Naive thymus-derived CD4-positive, alpha-beta T cell (primary cell): ENCODE measurements at regions not wholly inside any gene's neighbourhood (a gene's known extent, or its start where the extent isn't known, plus 50 kb on each side); places are given as distances from the start of the nearest gene placed in this dataset.

Experiments
- ATAC-seq: fragments of 150-1000 bp; cut with Tn5 transposase; 2 replicates; pipeline ENCODE4 v1.10.0; 2021; ENCODE audit warnings: mild to moderate bottlenecking, moderate library complexity
- CTCF ChIA-PET: fragments of 350-600 bp; sonication (Branson Sonifier 250); formaldehyde crosslinking; loops from one replicate; lab custom pipeline; 2021; ENCODE audit warnings: antibody characterized with exemption; lab: Charles Lee
- POLR2A ChIA-PET: fragments of 350-600 bp; sonication (Branson Sonifier 250); formaldehyde crosslinking; loops from one replicate; lab custom pipeline; 2021; ENCODE audit warnings: antibody characterized with exemption, inconsistent platforms; lab: Charles Lee
- DNase-seq, 9 donors: peaks; one replicate each; pipeline versions ENCODE4 v3.0.0 to v3.0.0-alpha.2; 2020 to 2022; ENCODE audit warnings: mixed read lengths in 1 of 9
- H3K27ac ChIP-seq: one replicate; pipeline ENCODE4 v1.7.0; 2013; ENCODE audit warnings: mild to moderate bottlenecking, low read depth, low read length, moderate library complexity
- H3K27me3 ChIP-seq, 2 donors: one replicate each; pipeline ENCODE4 v1.7.0; 2013; ENCODE audit warnings: low read length in 2 of 2, mild to moderate bottlenecking in 2 of 2, moderate library complexity in 2 of 2; ENCODE audit not compliant: control insufficient read depth in 2 of 2, insufficient read depth in 2 of 2
- H3K36me3 ChIP-seq, 3 experiments: 1 replicate in 2 of 3; 2 replicates in 1 of 3; pipeline ENCODE4 v1.7.0; 2013; ENCODE audit warnings: low read length in 3 of 3, mild to moderate bottlenecking in 3 of 3, moderate library complexity in 1 of 3; ENCODE audit not compliant: insufficient read depth in 3 of 3, control insufficient read depth in 2 of 3
- H3K4me1 ChIP-seq, 2 donors: one replicate each; pipeline ENCODE4 v1.7.0; 2013; ENCODE audit warnings: low read length in 2 of 2, mild to moderate bottlenecking in 2 of 2, moderate library complexity in 1 of 2; ENCODE audit not compliant: control insufficient read depth in 2 of 2, insufficient read depth in 2 of 2
- H3K4me3 ChIP-seq: 2 replicates; pipeline ENCODE4 v1.7.0; 2013; ENCODE audit warnings: mild to moderate bottlenecking, low read length
- H3K9me3 ChIP-seq, 3 experiments: 1 replicate in 2 of 3; 2 replicates in 1 of 3; pipeline ENCODE4 v1.7.0; 2013; ENCODE audit warnings: low read length in 3 of 3; ENCODE audit not compliant: control insufficient read depth in 2 of 3
- H3K27ac Mint-ChIP-seq, 9 donors: one replicate each; pipeline ENCODE4 v1.8.0; 2020 to 2022; ENCODE audit warnings: mixed read lengths in 9 of 9, mild to moderate bottlenecking in 8 of 9, moderate library complexity in 5 of 9, inconsistent platforms in 2 of 9
- H3K27me3 Mint-ChIP-seq, 5 donors: one replicate each; pipeline ENCODE4 v1.8.0; 2021 to 2022; ENCODE audit warnings: mixed read lengths in 5 of 5, mild to moderate bottlenecking in 1 of 5
- H3K36me3 Mint-ChIP-seq, 5 donors: one replicate each; pipeline ENCODE4 v1.8.0; 2020 to 2022; ENCODE audit warnings: mixed read lengths in 5 of 5, mild to moderate bottlenecking in 3 of 5, inconsistent platforms in 1 of 5
- H3K4me1 Mint-ChIP-seq, 7 donors: one replicate each; pipeline ENCODE4 v1.8.0; 2020 to 2022; ENCODE audit warnings: mixed read lengths in 7 of 7, mild to moderate bottlenecking in 3 of 7, inconsistent platforms in 1 of 7
- H3K4me3 Mint-ChIP-seq, 10 donors: one replicate each; pipeline ENCODE4 v1.8.0; 2020 to 2022; ENCODE audit warnings: mild to moderate bottlenecking in 10 of 10, mixed read lengths in 10 of 10, moderate library complexity in 6 of 10, inconsistent platforms in 2 of 10
- H3K9me3 Mint-ChIP-seq, 11 donors: one replicate each; pipeline ENCODE4 v1.8.0; 2020 to 2022; ENCODE audit warnings: mixed read lengths in 11 of 11, mild to moderate bottlenecking in 4 of 11, inconsistent platforms in 1 of 11, moderate library complexity in 1 of 11
- intact Hi-C, 2 donors: fragments of 100-400 bp; cut with micrococcal nuclease; formaldehyde crosslinking; loops; one replicate each; pipeline ENCODE4 v1.15.1; 2023

- no peak overlapping the region for H3K4me3 Mint-ChIP-seq
- intact Hi-C loops = loop anchor here in 1 of 2 donors (10.0 kb wide), 1 partner anchor 292 kb away; no protein-coding TSS in a partner anchor
- H3K4me3 ChIP-seq = no peak overlapping the region
- H3K9me3 Mint-ChIP-seq = peaks cover 0 to 12% (median 4%) of the 10 kb centered on the region in 11 donors
- no peaks in the 10 kb centered on the region for H3K36me3 Mint-ChIP-seq
- no peaks in the 10 kb centered on the region for H3K4me1 ChIP-seq
- no peaks in the 10 kb centered on the region for H3K27me3 ChIP-seq
- no peaks in the 10 kb centered on the region for H3K27me3 Mint-ChIP-seq
- no peaks in the 10 kb centered on the region for H3K9me3 ChIP-seq
- CTCF ChIA-PET = no interaction called here
- no peaks in the 10 kb centered on the region for H3K36me3 ChIP-seq
- POLR2A ChIA-PET = no interaction called here
- no peak overlapping the region for H3K27ac Mint-ChIP-seq
- DNase-seq (no peak), ATAC-seq (no peak)
- no peak overlapping the region for H3K27ac ChIP-seq
- no peaks in the 10 kb centered on the region for H3K4me1 Mint-ChIP-seq
Observed at GRCh38 chr18:41042866-41043265, 912.2 kb upstream of the PIK3C3 start.

GRCh38 chr18:41038071-41038470 lies 917.0 kb upstream of the PIK3C3 start:
- Histone ChIP-seq H3K27ac (no peak overlapping the region), H3K27me3 (no peaks in the 10 kb centered on the region), H3K4me3 (no peak overlapping the region), H3K4me1 (no peaks in the 10 kb centered on the region), H3K9me3 (no peaks in the 10 kb centered on the region), H3K36me3 (no peaks in the 10 kb centered on the region)
- H3K36me3 Mint-ChIP-seq = no peaks in the 10 kb centered on the region
- no peak overlapping the region for H3K27ac Mint-ChIP-seq
- DNase-seq (no peak), ATAC-seq (no peak)
- intact Hi-C loops = no loop called here
- H3K9me3 Mint-ChIP-seq = peaks cover 0 to 31% (median 6%) of the 10 kb centered on the region in 11 donors
- no peaks in the 10 kb centered on the region for H3K4me1 Mint-ChIP-seq
- no peaks in the 10 kb centered on the region for H3K27me3 Mint-ChIP-seq
- no peak overlapping the region for H3K4me3 Mint-ChIP-seq
- CTCF ChIA-PET = no interaction called here
- POLR2A ChIA-PET = no interaction called here

- Histone ChIP-seq H3K4me1 (no peaks in the 10 kb centered on the region), H3K4me3 (no peak overlapping the region), H3K27me3 (no peaks in the 10 kb centered on the region), H3K9me3 (no peaks in the 10 kb centered on the region), H3K27ac (no peak overlapping the region), H3K36me3 (no peaks in the 10 kb centered on the region)
- DNase-seq (no peak), ATAC-seq (no peak)
- H3K27me3 Mint-ChIP-seq = no peaks in the 10 kb centered on the region
- POLR2A ChIA-PET = no interaction called here
- H3K9me3 Mint-ChIP-seq = peaks cover 0 to 30% (median 6%) of the 10 kb centered on the region in 11 donors
- H3K27ac Mint-ChIP-seq = no peak overlapping the region
- no peak overlapping the region for H3K4me3 Mint-ChIP-seq
- intact Hi-C loops = no loop called here
- CTCF ChIA-PET = no interaction called here
- H3K36me3 Mint-ChIP-seq = no peaks in the 10 kb centered on the region
- H3K4me1 Mint-ChIP-seq = no peaks in the 10 kb centered on the region
Observed at GRCh38 chr18:41036346-41036745, 918.7 kb upstream of the PIK3C3 start.

GRCh38 chr18:41034413-41034812 lies 920.6 kb upstream of the PIK3C3 start:
- DNase-seq (no peak), ATAC-seq (no peak)
- no peaks in the 10 kb centered on the region for H3K9me3 ChIP-seq
- Mint-ChIP-seq H3K27ac (no peak overlapping the region), H3K27me3 (no peaks in the 10 kb centered on the region), H3K4me3 (no peak overlapping the region), H3K4me1 (no peaks in the 10 kb centered on the region), H3K36me3 (no peaks in the 10 kb centered on the region), H3K9me3 (peaks cover 0 to 34% (median 5%) of the 10 kb centered on the region in 11 donors)
- intact Hi-C loops = no loop called here
- no peak overlapping the region for H3K27ac ChIP-seq
- POLR2A ChIA-PET = no interaction called here
- no peaks in the 10 kb centered on the region for H3K4me1 ChIP-seq
- H3K4me3 ChIP-seq = no peak overlapping the region
- CTCF ChIA-PET = no interaction called here
- no peaks in the 10 kb centered on the region for H3K36me3 ChIP-seq
- no peaks in the 10 kb centered on the region for H3K27me3 ChIP-seq

- H3K9me3 ChIP-seq = no peaks in the 10 kb centered on the region
- Mint-ChIP-seq H3K27me3 (no peaks in the 10 kb centered on the region), H3K9me3 (peaks cover 0 to 13% (median 0%) of the 10 kb centered on the region in 11 donors), H3K36me3 (no peaks in the 10 kb centered on the region), H3K4me3 (no peak overlapping the region), H3K4me1 (no peaks in the 10 kb centered on the region), H3K27ac (no peak overlapping the region)
- no peaks in the 10 kb centered on the region for H3K36me3 ChIP-seq
- intact Hi-C loops = no loop called here
- no peak overlapping the region for H3K27ac ChIP-seq
- no peaks in the 10 kb centered on the region for H3K4me1 ChIP-seq
- ChIA-PET CTCF (no interaction called here), POLR2A (no interaction called here)
- no peak for DNase-seq
- H3K27me3 ChIP-seq = no peaks in the 10 kb centered on the region
- no peak overlapping the region for H3K4me3 ChIP-seq
- ATAC-seq = no peak
Observed at GRCh38 chr18:41025666-41026065, 929.4 kb upstream of the PIK3C3 start.

DNA sequence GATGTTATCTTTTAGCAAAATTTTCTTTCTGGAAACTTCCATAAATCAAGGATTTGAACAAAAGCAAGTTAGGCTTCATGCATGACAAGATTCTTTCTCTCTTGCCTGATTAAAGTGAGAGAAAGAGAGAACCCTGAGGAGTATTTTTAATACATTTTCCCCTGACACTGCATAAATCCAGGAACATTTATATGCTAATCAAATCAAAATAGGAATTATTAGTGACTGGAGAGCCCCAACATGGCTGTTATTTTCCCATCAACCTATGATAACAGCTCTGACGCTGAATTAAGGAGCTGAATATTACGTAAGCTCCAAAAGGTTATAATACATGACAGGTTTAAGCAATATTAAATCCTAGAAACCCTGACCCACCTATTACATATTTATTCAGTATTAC lies 930.2 kb upstream of the PIK3C3 start:
- Mint-ChIP-seq H3K4me1 (no peaks in the 10 kb centered on the region), H3K27ac (no peak overlapping the region), H3K36me3 (no peaks in the 10 kb centered on the region), H3K27me3 (no peaks in the 10 kb centered on the region), H3K9me3 (peaks cover 0 to 11% (median 0%) of the 10 kb centered on the region in 11 donors), H3K4me3 (no peak overlapping the region)
- ATAC-seq (no peak), DNase-seq (no peak)
- Histone ChIP-seq H3K27me3 (no peaks in the 10 kb centered on the region), H3K9me3 (no peaks in the 10 kb centered on the region), H3K36me3 (no peaks in the 10 kb centered on the region), H3K4me1 (no peaks in the 10 kb centered on the region), H3K27ac (no peak overlapping the region), H3K4me3 (no peak overlapping the region)
- CTCF ChIA-PET = no interaction called here
- intact Hi-C loops = no loop called here
- POLR2A ChIA-PET = no interaction called here

GRCh38 chr18:41022484-41022883 lies 932.5 kb upstream of the PIK3C3 start:
- Histone ChIP-seq H3K27ac (no peak overlapping the region), H3K9me3 (no peaks in the 10 kb centered on the region), H3K36me3 (no peaks in the 10 kb centered on the region), H3K27me3 (no peaks in the 10 kb centered on the region), H3K4me1 (no peaks in the 10 kb centered on the region), H3K4me3 (no peak overlapping the region)
- Mint-ChIP-seq H3K27ac (no peak overlapping the region), H3K36me3 (no peaks in the 10 kb centered on the region), H3K27me3 (no peaks in the 10 kb centered on the region), H3K4me3 (no peak overlapping the region), H3K9me3 (peaks cover 0 to 9% (median 0%) of the 10 kb centered on the region in 11 donors), H3K4me1 (no peaks in the 10 kb centered on the region)
- intact Hi-C loops = no loop called here
- CTCF ChIA-PET = no interaction called here
- POLR2A ChIA-PET = no interaction called here
- DNase-seq (no peak), ATAC-seq (no peak)
